GM21423 (cell line): ENCODE measurements at regions not wholly inside any gene's neighbourhood (a gene's known extent, or its start where the extent isn't known, plus 50 kb on each side); places are given as distances from the start of the nearest gene placed in this dataset.
"Not testable (repeated sequence)": the region's sequence is repeated elsewhere in the genome, so short reads cannot be mapped to it uniquely, and the experiment has no call there.

Experiments used
- ATAC-seq: cut with Tn5 transposase; IDR thresholded peaks from one replicate; pipeline ENCODE4 v1.9.1; 2021; ENCODE audit warnings: mild to moderate bottlenecking, moderate library complexity; ENCODE audit not compliant: unreplicated experiment

GRCh38 chr13:54574791-54575190 is 1546.2 kb downstream of the OLFM4 start:
- ATAC-seq = no peak

GRCh38 chr13:54591540-54591939 is 1562.9 kb downstream of the OLFM4 start:
- no peak for ATAC-seq

GRCh38 chr13:54592201-54592600 is 1563.6 kb downstream of the OLFM4 start:
- ATAC-seq = no peak

- ATAC-seq = no peak
Measured at GRCh38 chr13:54593504-54593903, 1564.9 kb downstream of the OLFM4 start.

GRCh38 chr13:54597540-54598088 is 1569.0 kb downstream of the OLFM4 start:
- ATAC-seq = no peak

GRCh38 chr13:54599413-54599812 is 1570.8 kb downstream of the OLFM4 start:
- ATAC-seq = no peak

GRCh38 chr13:54606944-54607343 is 1578.3 kb downstream of the OLFM4 start:
- no peak for ATAC-seq

GRCh38 chr13:54607421-54607820 is 1578.8 kb downstream of the OLFM4 start:
- no peak for ATAC-seq

- ATAC-seq = no peak
Measured at GRCh38 chr13:54611390-54611789, 1582.8 kb downstream of the OLFM4 start.

GRCh38 chr13:54614726-54615125 is 1586.1 kb downstream of the OLFM4 start:
- ATAC-seq = no peak

GRCh38 chr13:54626504-54626903 is 1597.9 kb downstream of the OLFM4 start:
- not testable (repeated sequence) for ATAC-seq

- ATAC-seq = no peak
Measured at GRCh38 chr13:54627646-54628372, 1599.2 kb downstream of the OLFM4 start.

GRCh38 chr13:54628383-54628782 is 1599.8 kb downstream of the OLFM4 start:
- no peak for ATAC-seq

- ATAC-seq = no peak
Measured at GRCh38 chr13:54633456-54633855, 1604.8 kb downstream of the OLFM4 start.

- no peak for ATAC-seq
Measured at GRCh38 chr13:54636231-54636630, 1607.6 kb downstream of the OLFM4 start.

GRCh38 chr13:54637366-54637765 is 1608.8 kb downstream of the OLFM4 start:
- no peak for ATAC-seq

- no peak for ATAC-seq
Measured at GRCh38 chr13:54640719-54641118, 1612.1 kb downstream of the OLFM4 start.

- ATAC-seq = no peak
Measured at GRCh38 chr13:54643863-54644262, 1615.2 kb downstream of the OLFM4 start.

GRCh38 chr13:54647275-54647674 is 1618.7 kb downstream of the OLFM4 start:
- ATAC-seq = no peak

GRCh38 chr13:54657588-54657987 is 1629.0 kb downstream of the OLFM4 start:
- ATAC-seq = no peak

- no peak for ATAC-seq
Measured at GRCh38 chr13:54658771-54659170, 1630.2 kb downstream of the OLFM4 start.

- ATAC-seq = no peak
Measured at GRCh38 chr13:54660277-54660676, 1631.7 kb downstream of the OLFM4 start.
